ENCODE measurements at regions not wholly inside any gene's neighbourhood (a gene's known extent, or its start where the extent isn't known, plus 50 kb on each side); places are given as distances from the start of the nearest gene placed in this dataset.
"Not testable (repeated sequence)": the region's sequence is repeated elsewhere in the genome, so short reads cannot be mapped to it uniquely, and the experiment has no call there.

- DNase-seq, result no peak
These were observed 73.0 kb upstream of the RGPD5 start for GRCh38 chr2:109721135-109721534.

GRCh38 chr2:109721626-109722025 lies 72.5 kb upstream of the RGPD5 start:
- no peak for DNase-seq

- DNase-seq, result no peak
These were observed 72.1 kb upstream of the RGPD5 start for GRCh38 chr2:109722026-109722425.

- DNase-seq, result not testable (repeated sequence)
These were observed 71.5 kb upstream of the RGPD5 start for GRCh38 chr2:109722640-109723039.

GRCh38 chr2:109723153-109723552 lies 71.0 kb upstream of the RGPD5 start:
- not testable (repeated sequence) for DNase-seq

- no peak for DNase-seq
These were observed 69.3 kb upstream of the RGPD5 start for GRCh38 chr2:109724533-109725460.

- DNase-seq, result no peak
These were observed 67.5 kb upstream of the RGPD5 start for GRCh38 chr2:109726379-109727270.

GRCh38 chr2:109727929-109728447 lies 66.1 kb upstream of the RGPD5 start:
- no peak for DNase-seq

GRCh38 chr2:109733746-109734145 lies 60.4 kb upstream of the RGPD5 start:
- DNase-seq, result not testable (repeated sequence)

- peak; percentile 1 for DNase-seq
These were observed 57.8 kb upstream of the RGPD5 start for GRCh38 chr2:109736177-109736827.
